Memory B cell (primary cell): ENCODE measurements at regions not wholly inside any gene's neighbourhood (a gene's known extent, or its start where the extent isn't known, plus 50 kb on each side); places are given as distances from the start of the nearest gene placed in this dataset.
"Not testable (repeated sequence)": the region's sequence is repeated elsewhere in the genome, so short reads cannot be mapped to it uniquely, and the experiment has no call there.

Source experiments
- ATAC-seq: fragments of 150-1000 bp; cut with Tn5 transposase; 2 replicates; pipeline ENCODE4 v1.10.0; 2021; ENCODE audit warnings: low read depth, mild to moderate bottlenecking, moderate library complexity
- DNase-seq, 2 donors: peaks; one replicate each; pipeline ENCODE4 v3.0.0; 2022; ENCODE audit warnings: low spot score in 2 of 2
- H3K27ac Mint-ChIP-seq: one replicate; pipeline ENCODE4 v1.8.0; 2022; ENCODE audit warnings: mild to moderate bottlenecking, moderate library complexity, mixed read lengths
- H3K27me3 Mint-ChIP-seq: one replicate; pipeline ENCODE4 v1.8.0; 2022; ENCODE audit warnings: mixed read lengths
- H3K36me3 Mint-ChIP-seq: one replicate; pipeline ENCODE4 v1.8.0; 2022; ENCODE audit warnings: mild to moderate bottlenecking, mixed read lengths
- H3K4me1 Mint-ChIP-seq: one replicate; pipeline ENCODE4 v1.8.0; 2022; ENCODE audit warnings: mixed read lengths
- H3K4me3 Mint-ChIP-seq: one replicate; pipeline ENCODE4 v1.8.0; 2022; ENCODE audit warnings: mild to moderate bottlenecking, moderate library complexity, mixed read lengths
- H3K9me3 Mint-ChIP-seq: one replicate; pipeline ENCODE4 v1.8.0; 2022; ENCODE audit warnings: mixed read lengths

- Mint-ChIP-seq H3K4me3 (no peak overlapping the region), H3K9me3 (no peaks in the 10 kb centered on the region), H3K4me1 (no peaks in the 10 kb centered on the region), H3K36me3 (no peaks in the 10 kb centered on the region), H3K27me3 (no peaks in the 10 kb centered on the region), H3K27ac (no peak overlapping the region)
- ATAC-seq: no peak
- no peak for DNase-seq
Measured at GRCh38 chr2:208579678-208580077, 173.1 kb downstream of the PTH2R start.

DNA sequence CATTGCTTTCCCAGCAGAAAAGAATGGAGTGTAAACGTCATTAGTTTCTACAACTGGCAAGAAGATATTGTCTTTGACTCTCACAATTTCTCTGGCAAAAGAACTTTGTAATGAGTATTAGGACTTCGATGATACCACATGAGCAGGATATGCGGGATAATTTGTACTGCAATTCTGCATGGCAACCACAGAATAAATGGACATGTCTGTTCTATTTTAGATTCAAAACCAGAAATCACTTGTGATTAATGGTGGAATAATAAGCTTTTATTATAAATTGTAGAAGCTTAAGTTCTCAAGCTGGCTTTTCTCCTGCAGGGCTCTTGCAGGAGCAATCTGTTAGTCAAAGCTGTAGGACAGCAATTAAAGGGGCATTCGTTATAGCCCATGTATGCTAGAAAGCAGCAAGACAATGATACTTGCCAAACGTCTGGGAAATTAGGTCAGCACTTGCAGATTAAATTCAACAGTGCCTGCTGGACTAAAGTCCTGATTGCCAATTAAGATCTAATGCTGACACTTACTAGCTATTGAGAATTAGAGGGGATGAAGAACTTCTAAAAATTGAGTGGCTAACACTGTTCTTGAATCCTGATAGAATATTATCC is 177.9 kb downstream of the PTH2R start:
- H3K4me1 Mint-ChIP-seq: no peaks in the 10 kb centered on the region
- H3K9me3 Mint-ChIP-seq: peaks cover 1% of the 10 kb centered on the region
- no peaks in the 10 kb centered on the region for H3K27me3 Mint-ChIP-seq
- DNase-seq: no peak
- H3K4me3 Mint-ChIP-seq: no peak overlapping the region
- no peak for ATAC-seq
- no peak overlapping the region for H3K27ac Mint-ChIP-seq
- no peaks in the 10 kb centered on the region for H3K36me3 Mint-ChIP-seq

DNA sequence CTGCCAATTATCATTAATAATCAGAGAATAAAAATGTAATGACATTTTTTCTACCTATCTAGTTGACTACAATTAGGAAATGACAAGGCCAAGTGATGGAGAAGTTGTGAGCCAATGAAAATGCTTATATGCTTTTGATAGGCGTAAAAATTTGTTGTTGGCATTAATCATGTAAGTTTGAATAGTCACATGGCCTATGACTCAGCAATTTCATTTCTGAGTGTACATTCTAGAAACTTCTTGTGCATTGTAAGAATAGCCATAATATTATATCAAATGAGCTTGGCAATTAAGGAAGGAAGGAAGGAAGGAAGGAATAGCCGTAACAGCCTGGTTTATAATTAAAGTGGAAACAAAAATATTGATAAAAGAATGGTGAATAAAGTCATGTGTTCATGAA is 179.9 kb downstream of the PTH2R start:
- H3K4me1 Mint-ChIP-seq: no peaks in the 10 kb centered on the region
- H3K9me3 Mint-ChIP-seq: peaks cover 1% of the 10 kb centered on the region
- no peaks in the 10 kb centered on the region for H3K36me3 Mint-ChIP-seq
- DNase-seq (no peak), ATAC-seq (no peak)
- H3K27ac Mint-ChIP-seq: no peak overlapping the region
- H3K4me3 Mint-ChIP-seq: no peak overlapping the region
- no peaks in the 10 kb centered on the region for H3K27me3 Mint-ChIP-seq

DNA sequence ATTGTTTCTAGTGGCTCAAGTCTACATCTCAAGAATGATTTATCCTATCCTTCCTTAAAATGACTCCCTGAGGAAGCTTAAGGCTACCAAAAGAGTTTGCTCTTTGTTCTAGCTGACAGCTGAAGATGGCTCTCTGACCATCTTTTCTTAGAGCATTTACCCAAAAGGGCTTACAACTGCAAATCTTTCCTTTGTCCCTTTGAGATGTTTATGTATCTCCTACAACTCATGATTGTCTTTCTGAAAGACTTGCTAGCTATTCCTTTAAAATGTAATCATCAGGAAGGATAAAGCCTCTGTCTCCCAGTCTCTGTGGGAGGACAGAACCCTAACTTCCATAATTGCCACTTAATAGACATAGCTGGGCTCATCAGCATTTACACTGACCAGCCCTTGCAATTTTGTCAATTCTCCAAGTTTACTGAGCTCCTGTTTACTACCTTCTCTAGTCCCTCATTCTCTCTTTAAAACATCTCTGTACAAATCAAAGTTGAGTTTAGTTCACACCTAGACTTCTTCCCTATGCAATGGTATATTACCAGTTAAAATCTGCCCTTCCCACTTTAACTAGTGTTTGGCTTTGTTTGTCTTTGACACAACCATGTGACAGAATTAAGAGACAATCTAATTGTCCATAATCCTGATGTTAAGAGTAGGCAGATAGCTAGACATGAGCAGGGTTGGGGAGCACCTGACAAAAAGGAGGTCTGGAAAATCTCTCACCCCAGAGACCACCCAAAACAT is 188.2 kb downstream of the PTH2R start:
- no peaks in the 10 kb centered on the region for H3K4me1 Mint-ChIP-seq
- DNase-seq (no peak), ATAC-seq (no peak)
- no peaks in the 10 kb centered on the region for H3K36me3 Mint-ChIP-seq
- no peak overlapping the region for H3K27ac Mint-ChIP-seq
- no peaks in the 10 kb centered on the region for H3K9me3 Mint-ChIP-seq
- H3K4me3 Mint-ChIP-seq: no peak overlapping the region
- no peaks in the 10 kb centered on the region for H3K27me3 Mint-ChIP-seq

DNA sequence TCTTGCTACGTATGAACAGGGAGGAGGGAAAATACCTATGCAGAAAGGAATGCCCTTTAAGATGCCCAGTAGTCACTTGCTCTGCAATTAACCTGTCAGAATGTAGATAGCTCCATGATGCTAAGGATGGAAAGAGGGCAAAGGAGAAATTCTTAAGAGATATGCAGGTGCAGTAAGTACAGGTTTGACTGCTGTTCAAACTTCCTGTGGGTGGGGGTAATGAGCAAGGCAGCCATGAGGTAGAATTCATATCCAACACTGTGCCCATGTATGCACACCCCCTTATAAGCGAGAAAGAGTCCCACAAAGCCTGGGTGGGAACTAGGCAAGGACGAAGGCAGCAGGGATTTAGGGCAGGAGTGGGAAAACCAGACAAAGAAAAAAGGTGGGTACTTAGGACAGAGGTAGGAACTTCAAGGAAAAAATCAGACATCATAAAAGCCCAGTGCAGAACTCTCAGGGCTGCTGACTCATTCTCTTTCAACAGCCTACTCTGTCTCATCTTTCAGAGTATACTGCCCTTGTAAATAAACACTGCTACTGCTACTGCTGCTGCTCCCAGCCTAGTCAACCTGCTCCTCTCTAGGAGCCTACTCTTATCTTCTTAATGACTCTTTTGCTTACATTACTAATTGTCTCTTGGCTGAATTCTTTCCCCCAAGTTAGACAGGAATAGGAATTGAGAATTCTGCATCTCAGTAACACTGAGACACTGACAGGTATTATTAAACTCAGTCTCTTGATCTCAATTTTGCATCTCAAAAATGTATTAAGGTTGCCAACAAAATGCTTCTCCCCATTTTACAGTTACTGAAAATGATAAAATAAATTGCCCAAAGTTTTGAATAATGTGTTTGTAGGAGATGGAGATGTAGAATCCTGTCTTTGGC is 189.0 kb downstream of the PTH2R start:
- Mint-ChIP-seq H3K27ac (no peak overlapping the region), H3K4me3 (no peak overlapping the region), H3K27me3 (no peaks in the 10 kb centered on the region), H3K36me3 (no peaks in the 10 kb centered on the region), H3K4me1 (no peaks in the 10 kb centered on the region), H3K9me3 (no peaks in the 10 kb centered on the region)
- ATAC-seq (no peak), DNase-seq (no peak)

DNA sequence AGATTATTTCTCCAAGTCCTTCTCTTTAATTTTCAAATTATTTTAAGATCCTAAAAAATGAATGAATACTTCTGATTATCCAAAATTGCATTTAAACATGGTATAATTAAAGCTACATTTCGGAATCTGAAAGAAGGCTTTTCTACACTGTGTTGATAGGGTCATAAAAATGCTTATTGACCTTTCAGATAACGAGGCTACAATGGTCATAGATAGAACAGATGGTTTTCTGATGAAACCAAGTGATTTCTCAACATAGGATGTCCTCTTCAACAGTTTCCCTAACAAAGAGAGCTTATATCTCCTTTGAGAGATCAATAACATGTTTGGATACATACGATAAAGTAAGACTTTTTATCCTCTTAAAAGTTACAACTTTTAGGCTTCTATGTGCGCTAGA is 201.1 kb downstream of the PTH2R start:
- Mint-ChIP-seq H3K36me3 (no peaks in the 10 kb centered on the region), H3K27me3 (no peaks in the 10 kb centered on the region), H3K27ac (no peak overlapping the region), H3K9me3 (peaks cover 6% of the 10 kb centered on the region), H3K4me3 (no peak overlapping the region), H3K4me1 (no peaks in the 10 kb centered on the region)
- DNase-seq: no peak
- no peak for ATAC-seq

DNA sequence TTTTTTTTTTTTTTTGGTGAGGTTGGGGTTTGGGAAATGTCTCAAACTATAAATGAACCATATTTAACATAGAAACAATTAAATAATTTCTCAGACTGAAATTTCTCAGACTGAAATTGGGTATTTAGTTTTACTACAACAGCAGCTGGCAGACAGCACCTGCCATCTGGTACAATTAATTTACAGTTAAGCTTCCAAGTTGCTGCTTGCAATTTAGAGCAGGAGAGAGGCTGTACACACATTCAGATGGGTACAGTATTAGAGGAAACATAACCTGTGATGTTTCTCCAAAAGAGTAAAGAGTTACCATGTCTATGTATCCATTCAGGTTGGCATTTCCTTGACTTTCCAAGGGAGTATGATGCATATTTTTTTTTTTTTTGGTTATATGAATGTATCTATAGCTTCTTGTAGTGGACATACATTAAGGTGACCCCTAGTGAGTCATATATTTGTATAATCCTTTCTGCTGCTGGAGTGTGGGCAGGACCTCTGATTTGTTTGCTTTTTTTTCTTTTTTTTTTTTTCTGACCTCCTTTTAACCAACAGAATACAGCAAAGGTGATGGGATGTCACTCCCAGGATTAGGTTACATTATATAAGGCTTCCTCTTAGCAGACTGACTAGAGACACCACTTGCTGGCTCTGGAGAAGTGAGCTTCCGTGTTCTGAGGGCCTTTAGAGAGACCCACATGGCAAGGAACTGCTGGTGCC is 201.7 kb downstream of the PTH2R start:
- no peaks in the 10 kb centered on the region for H3K27me3 Mint-ChIP-seq
- no peak overlapping the region for H3K4me3 Mint-ChIP-seq

DNA sequence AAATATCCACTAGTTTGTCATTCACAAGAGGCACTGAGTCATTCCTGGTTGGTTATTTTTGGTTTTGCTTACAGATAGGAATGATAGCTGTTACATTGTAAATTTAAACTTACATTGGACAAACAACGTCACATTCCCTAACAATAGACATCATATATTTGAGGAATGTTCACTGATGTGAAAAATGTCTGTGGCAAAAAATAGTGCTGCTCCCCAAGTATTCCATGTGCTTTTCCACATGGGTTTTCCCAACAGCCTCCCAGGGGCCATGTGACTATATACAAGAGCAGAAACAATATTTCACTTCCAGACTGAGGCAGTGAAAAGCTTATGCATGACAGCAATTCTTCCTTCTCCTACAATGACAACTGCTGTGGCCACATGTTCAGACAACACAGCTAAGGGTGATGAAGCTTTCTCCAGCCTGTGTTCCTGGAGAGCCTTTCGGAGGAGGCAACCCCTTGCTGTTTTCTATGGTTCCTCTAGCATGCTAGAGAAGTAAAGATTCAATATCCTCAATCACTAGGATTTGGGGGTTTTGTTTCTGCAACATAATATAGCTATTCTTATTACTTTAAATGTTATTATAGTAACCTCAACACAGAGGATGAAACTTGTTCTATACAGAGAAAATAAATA is 202.7 kb downstream of the PTH2R start:
- DNase-seq: no peak
- ATAC-seq: no peak
- H3K4me3 Mint-ChIP-seq: no peak overlapping the region
- no peaks in the 10 kb centered on the region for H3K36me3 Mint-ChIP-seq
- H3K9me3 Mint-ChIP-seq: peaks cover 8% of the 10 kb centered on the region
- no peaks in the 10 kb centered on the region for H3K4me1 Mint-ChIP-seq
- no peaks in the 10 kb centered on the region for H3K27me3 Mint-ChIP-seq
- H3K27ac Mint-ChIP-seq: no peak overlapping the region

More for the DNA sequence above, 201.7 kb downstream of the PTH2R start:
- no peaks in the 10 kb centered on the region for H3K4me1 Mint-ChIP-seq
- ATAC-seq (no peak), DNase-seq (no peak)
- peaks cover 7% of the 10 kb centered on the region for H3K9me3 Mint-ChIP-seq
- H3K36me3 Mint-ChIP-seq: no peaks in the 10 kb centered on the region
- no peak overlapping the region for H3K27ac Mint-ChIP-seq

DNA sequence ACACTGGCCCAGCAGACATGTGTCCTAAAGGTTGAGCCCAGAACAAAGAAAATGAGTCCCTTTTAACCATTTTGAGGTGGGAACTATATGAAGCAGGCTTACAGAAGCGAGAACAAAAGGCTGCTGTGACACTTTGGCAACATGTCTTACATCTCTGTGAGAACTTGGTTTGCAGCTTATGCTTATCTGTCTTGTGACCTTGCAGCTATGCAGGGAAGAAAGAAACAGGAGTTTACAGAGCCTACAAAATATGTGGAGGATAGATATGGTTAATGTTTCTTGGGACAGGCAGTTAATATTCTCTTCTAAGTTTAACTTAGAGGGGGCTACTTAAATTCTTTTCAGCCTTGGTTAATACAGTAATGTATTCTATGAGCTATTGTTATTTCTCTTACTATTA is 209.1 kb downstream of the PTH2R start:
- not testable (repeated sequence) for H3K27ac Mint-ChIP-seq, DNase-seq, H3K4me3 Mint-ChIP-seq, H3K9me3 Mint-ChIP-seq, ATAC-seq, H3K36me3 Mint-ChIP-seq, H3K4me1 Mint-ChIP-seq, H3K27me3 Mint-ChIP-seq

- no peak overlapping the region for H3K4me3 Mint-ChIP-seq
Measured at GRCh38 chr2:208618220-208618619, 211.6 kb downstream of the PTH2R start.

GRCh38 chr2:208619993-208620392 is 213.4 kb downstream of the PTH2R start:
- no peak for DNase-seq
- Mint-ChIP-seq H3K4me3 (no peak overlapping the region), H3K4me1 (no peaks in the 10 kb centered on the region), H3K9me3 (peaks cover 4% of the 10 kb centered on the region), H3K27ac (no peak overlapping the region), H3K27me3 (no peaks in the 10 kb centered on the region), H3K36me3 (no peaks in the 10 kb centered on the region)
- ATAC-seq: no peak

More at GRCh38 chr2:208618220-208618619, 211.6 kb downstream of the PTH2R start:
- Mint-ChIP-seq H3K36me3 (no peaks in the 10 kb centered on the region), H3K9me3 (peaks cover 5% of the 10 kb centered on the region), H3K4me1 (no peaks in the 10 kb centered on the region), H3K27ac (no peak overlapping the region), H3K27me3 (no peaks in the 10 kb centered on the region)
- DNase-seq (no peak), ATAC-seq (no peak)

- DNase-seq: no peak
- no peak overlapping the region for H3K27ac Mint-ChIP-seq
- no peak for ATAC-seq
- H3K9me3 Mint-ChIP-seq: peaks cover 4% of the 10 kb centered on the region
- no peaks in the 10 kb centered on the region for H3K36me3 Mint-ChIP-seq
- H3K4me1 Mint-ChIP-seq: no peaks in the 10 kb centered on the region
- no peak overlapping the region for H3K4me3 Mint-ChIP-seq
- no peaks in the 10 kb centered on the region for H3K27me3 Mint-ChIP-seq
Measured at GRCh38 chr2:208620487-208620978, 213.9 kb downstream of the PTH2R start.

- no peaks in the 10 kb centered on the region for H3K9me3 Mint-ChIP-seq
- DNase-seq: no peak
- peaks cover 2% of the 10 kb centered on the region for H3K27me3 Mint-ChIP-seq
- ATAC-seq: no peak
- H3K36me3 Mint-ChIP-seq: no peaks in the 10 kb centered on the region
- no peak overlapping the region for H3K4me3 Mint-ChIP-seq
- H3K4me1 Mint-ChIP-seq: no peaks in the 10 kb centered on the region
- H3K27ac Mint-ChIP-seq: no peak overlapping the region
Measured at GRCh38 chr2:208627110-208627884, 220.7 kb downstream of the PTH2R start.
